ENCODE measurements at regions not wholly inside any gene's neighbourhood (a gene's known extent, or its start where the extent isn't known, plus 50 kb on each side); places are given as distances from the start of the nearest gene placed in this dataset.

DNA sequence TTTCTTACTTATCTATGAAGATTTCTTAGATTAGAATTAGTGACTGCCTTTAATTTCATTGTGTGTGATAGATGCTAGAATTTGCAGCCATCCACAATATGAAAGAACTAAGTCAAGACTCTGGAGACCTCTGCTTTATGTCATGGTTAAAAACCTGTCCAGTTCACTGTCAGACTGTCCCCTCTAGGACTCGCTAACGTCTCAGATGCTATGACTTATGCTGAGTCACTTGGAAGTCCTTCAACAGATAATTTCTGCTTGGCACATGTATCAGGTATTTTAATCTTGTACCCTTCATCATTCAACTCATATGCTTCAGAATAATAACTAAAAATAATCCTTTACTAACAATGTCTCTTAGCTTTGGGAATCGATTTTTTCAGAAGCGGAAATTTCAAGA lies 230.5 kb upstream of the DMAC1 start:
- in situ Hi-C loops (cut with HindIII; ENCODE audit: low pct_unique_long_range_greater_than_20kb, low sequenced_read_pairs), result no loop called here
- DNase-seq (ENCODE audit: low read depth), result peak; percentile 11

GRCh38 chr9:8027351-8027750 lies 227.8 kb upstream of the DMAC1 start:
- in situ Hi-C loops (cut with HindIII; ENCODE audit: low pct_unique_long_range_greater_than_20kb, low sequenced_read_pairs), result no loop called here
- no peak for DNase-seq (ENCODE audit: low read depth)

GRCh38 chr9:8025551-8025950 lies 226.0 kb upstream of the DMAC1 start:
- in situ Hi-C loops (cut with HindIII; ENCODE audit: low pct_unique_long_range_greater_than_20kb, low sequenced_read_pairs), result no loop called here
- DNase-seq (ENCODE audit: low read depth), result peak; percentile 5

- in situ Hi-C loops (cut with HindIII; ENCODE audit: low pct_unique_long_range_greater_than_20kb, low sequenced_read_pairs), result no loop called here
- no peak for DNase-seq (ENCODE audit: low read depth)
Measured at GRCh38 chr9:8020186-8020585, 220.6 kb upstream of the DMAC1 start.

DNA sequence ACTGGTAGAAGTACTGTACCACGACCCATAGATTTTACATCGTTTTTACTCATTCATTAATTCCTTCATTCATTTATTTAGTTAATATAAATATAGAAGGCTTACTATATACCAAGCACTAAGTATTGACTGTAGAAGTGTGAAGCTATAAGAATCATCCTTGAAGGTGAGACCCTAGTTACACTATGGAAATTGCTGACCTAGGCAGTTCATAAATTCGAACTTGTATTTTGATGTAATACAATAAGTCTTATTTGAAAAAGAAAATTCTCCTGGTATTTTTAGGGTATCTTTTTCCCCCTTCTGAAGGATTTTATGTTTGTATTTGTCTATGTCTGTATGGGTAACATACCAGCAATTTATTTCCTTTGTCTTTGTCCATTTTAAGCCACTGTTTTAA lies 220.1 kb upstream of the DMAC1 start:
- in situ Hi-C loops (cut with HindIII; ENCODE audit: low pct_unique_long_range_greater_than_20kb, low sequenced_read_pairs), result no loop called here
- no peak for DNase-seq (ENCODE audit: low read depth)

GRCh38 chr9:8014997-8015682 lies 215.6 kb upstream of the DMAC1 start:
- DNase-seq (ENCODE audit: low read depth), result no peak
- in situ Hi-C loops (cut with HindIII; ENCODE audit: low pct_unique_long_range_greater_than_20kb, low sequenced_read_pairs), result no loop called here

DNA sequence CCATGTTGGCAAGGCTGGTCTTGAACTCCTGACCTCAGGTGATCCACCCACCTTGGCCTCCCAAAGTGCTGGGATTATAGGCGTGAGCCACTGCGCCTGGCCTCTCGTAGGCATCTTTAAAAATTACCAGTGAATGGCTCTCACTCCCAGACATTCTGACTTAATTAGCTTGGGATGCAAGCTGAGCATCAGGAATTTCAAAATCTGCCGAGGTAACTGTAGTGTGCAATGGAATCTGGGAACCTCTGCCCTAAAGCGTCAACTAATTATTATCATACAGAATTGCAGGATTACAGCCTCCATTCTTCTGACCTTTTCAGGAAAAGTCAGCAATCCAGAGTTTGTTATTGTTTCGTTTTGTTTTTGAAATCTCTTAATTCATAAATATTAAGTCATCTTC lies 213.4 kb upstream of the DMAC1 start:
- in situ Hi-C loops (cut with HindIII; ENCODE audit: low pct_unique_long_range_greater_than_20kb, low sequenced_read_pairs), result no loop called here
- DNase-seq (ENCODE audit: low read depth), result peak; percentile 78

GRCh38 chr9:8011974-8012373 lies 212.4 kb upstream of the DMAC1 start:
- DNase-seq (ENCODE audit: low read depth), result peak; percentile 37
- in situ Hi-C loops (cut with HindIII; ENCODE audit: low pct_unique_long_range_greater_than_20kb, low sequenced_read_pairs), result no loop called here

GRCh38 chr9:7996558-7996957 lies 197.0 kb upstream of the DMAC1 start:
- DNase-seq (ENCODE audit: low read depth), result no peak

GRCh38 chr9:7988644-7989280 lies 189.2 kb upstream of the DMAC1 start:
- in situ Hi-C loops (cut with HindIII; ENCODE audit: low pct_unique_long_range_greater_than_20kb, low sequenced_read_pairs), result no loop called here
- DNase-seq (ENCODE audit: low read depth), result no peak

More at GRCh38 chr9:7996558-7996957, 197.0 kb upstream of the DMAC1 start:
- in situ Hi-C loops (cut with HindIII; ENCODE audit: low pct_unique_long_range_greater_than_20kb, low sequenced_read_pairs), result no loop called here

- in situ Hi-C loops (cut with HindIII; ENCODE audit: low pct_unique_long_range_greater_than_20kb, low sequenced_read_pairs), result no loop called here
- DNase-seq (ENCODE audit: low read depth), result no peak
Measured at GRCh38 chr9:7984692-7985091, 185.1 kb upstream of the DMAC1 start.

DNA sequence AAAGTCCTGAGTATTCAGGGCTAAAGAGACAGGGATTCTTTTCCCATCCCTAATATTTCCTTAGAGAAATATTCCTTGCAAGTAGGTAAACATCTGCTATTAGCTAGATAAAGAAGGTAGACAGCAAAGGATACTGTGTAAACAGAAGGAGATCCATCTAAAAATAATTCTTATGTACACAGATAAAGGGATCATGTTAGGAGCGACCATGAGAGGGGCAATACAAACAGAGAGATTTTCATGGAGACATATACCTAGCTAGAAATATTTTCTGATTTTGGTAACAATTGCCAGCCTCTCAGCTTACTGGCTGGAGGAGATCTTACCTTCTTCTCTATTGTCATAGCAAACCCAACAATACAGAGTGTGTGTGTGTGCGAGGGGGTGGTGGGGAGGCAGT lies 184.6 kb upstream of the DMAC1 start:
- in situ Hi-C loops (cut with HindIII; ENCODE audit: low pct_unique_long_range_greater_than_20kb, low sequenced_read_pairs), result no loop called here
- DNase-seq (ENCODE audit: low read depth), result no peak

- in situ Hi-C loops (cut with HindIII; ENCODE audit: low pct_unique_long_range_greater_than_20kb, low sequenced_read_pairs), result no loop called here
- DNase-seq (ENCODE audit: low read depth), result no peak
Measured at GRCh38 chr9:7983490-7983889, 183.9 kb upstream of the DMAC1 start.

DNA sequence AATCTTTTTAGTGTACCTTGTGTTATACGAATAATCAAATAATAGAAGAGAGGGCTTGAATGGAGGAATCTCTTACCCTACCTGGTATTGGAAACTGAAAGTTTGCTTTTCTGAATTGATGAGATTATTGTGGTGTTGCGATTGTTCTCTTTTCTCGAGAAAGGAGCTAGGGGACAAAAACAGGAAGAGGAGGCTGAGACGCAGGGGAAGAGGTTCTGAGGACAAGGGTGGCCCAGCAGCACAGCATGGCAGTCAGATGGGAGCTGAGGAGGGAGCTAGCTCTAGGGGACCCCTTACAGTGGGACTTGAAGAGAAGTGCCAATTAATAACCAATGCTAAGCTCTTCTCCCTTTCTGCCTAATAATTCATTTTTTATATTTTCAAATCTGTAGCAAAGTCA lies 183.3 kb upstream of the DMAC1 start:
- in situ Hi-C loops (cut with HindIII; ENCODE audit: low pct_unique_long_range_greater_than_20kb, low sequenced_read_pairs), result no loop called here
- DNase-seq (ENCODE audit: low read depth), result no peak

DNA sequence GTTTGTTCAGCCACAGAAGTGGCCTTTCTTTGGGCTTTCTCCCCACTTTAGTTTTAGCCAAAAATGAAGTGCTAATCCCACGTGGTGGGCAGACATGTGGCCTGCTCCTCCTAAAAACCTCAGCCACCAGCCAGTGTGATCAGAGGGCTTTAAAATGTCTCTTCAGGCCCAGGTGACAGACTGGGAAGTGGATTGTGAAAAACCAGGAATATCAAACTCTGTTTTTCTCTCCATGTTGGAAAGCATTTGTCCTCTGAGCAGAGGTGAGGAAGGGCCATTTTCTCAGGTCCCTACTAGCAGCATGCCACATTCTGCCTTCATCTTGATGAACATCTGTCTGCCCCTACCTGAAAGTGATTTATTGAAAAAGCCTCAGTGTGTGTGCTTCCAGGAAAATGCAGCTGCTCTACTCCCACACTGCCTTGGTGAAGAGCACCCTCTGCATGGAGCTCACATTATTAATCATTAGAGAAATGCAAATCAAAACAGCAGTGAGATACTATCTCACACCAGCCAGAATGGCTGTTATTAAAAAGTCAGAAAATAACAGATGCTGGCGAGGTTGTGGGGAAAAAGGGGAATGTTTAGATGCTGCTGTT lies 181.2 kb upstream of the DMAC1 start:
- no peak for DNase-seq (ENCODE audit: low read depth)
- in situ Hi-C loops (cut with HindIII; ENCODE audit: low pct_unique_long_range_greater_than_20kb, low sequenced_read_pairs), result no loop called here

DNA sequence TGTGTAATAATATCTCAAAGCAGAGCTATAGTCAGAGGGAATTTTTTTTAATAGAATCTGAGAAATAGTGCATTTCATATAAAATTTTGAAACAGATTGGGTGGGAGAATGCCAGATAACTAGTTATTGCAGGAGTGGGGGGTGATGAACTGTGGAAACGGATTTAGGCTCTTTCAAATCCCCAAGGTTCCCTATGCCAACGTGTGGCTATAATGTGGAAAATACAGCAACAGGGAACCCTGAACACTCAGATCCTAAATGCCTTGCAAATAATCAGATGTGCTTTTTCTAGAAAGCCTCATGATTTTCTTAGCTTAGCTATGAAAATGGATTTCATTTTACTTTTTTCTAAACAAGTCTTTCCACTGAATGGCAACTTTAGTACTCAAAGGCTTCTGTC lies 180.5 kb upstream of the DMAC1 start:
- no peak for DNase-seq (ENCODE audit: low read depth)
- in situ Hi-C loops (cut with HindIII; ENCODE audit: low pct_unique_long_range_greater_than_20kb, low sequenced_read_pairs), result no loop called here

GRCh38 chr9:7979611-7980010 lies 180.0 kb upstream of the DMAC1 start:
- in situ Hi-C loops (cut with HindIII; ENCODE audit: low pct_unique_long_range_greater_than_20kb, low sequenced_read_pairs), result no loop called here
- DNase-seq (ENCODE audit: low read depth), result no peak

DNA sequence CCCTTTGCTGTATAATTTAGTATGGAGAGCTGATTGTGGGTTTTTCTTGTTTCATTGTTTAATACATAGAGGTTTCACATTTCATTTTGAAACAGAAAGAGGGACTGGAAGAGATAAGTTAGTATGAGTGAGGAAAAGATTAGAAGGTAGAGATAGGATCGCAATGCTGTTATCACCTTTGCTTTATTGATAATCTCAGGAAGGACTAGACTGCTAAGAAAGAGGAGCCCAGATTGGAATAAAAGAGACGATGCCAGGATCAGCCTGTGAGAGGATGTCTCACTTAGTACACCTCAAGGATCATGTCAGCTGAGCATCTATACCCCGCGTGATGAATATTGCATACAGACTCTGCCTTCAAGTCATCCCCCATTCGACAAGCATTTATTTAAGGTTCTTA lies 178.0 kb upstream of the DMAC1 start:
- DNase-seq (ENCODE audit: low read depth), result no peak
- in situ Hi-C loops (cut with HindIII; ENCODE audit: low pct_unique_long_range_greater_than_20kb, low sequenced_read_pairs), result no loop called here

DNA sequence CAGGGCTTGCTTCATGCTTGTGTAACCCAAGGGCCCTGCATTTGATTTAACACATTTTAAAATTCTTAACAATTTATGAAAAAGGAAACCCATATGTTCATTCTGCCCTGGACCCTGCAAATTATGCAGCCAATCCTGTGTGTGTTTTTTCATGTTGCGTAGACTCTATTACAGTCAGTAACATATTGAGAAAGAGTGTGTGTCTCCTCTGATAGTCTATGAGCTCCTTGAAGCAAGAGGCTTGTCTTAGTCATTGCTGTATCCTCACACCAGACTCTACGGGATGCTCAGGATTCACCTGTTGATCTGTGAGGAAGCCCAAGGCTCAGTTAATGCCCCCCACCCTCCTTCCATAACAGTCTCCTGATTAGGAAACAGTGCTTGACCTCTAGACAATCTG lies 177.3 kb upstream of the DMAC1 start:
- in situ Hi-C loops (cut with HindIII; ENCODE audit: low pct_unique_long_range_greater_than_20kb, low sequenced_read_pairs), result no loop called here
- no peak for DNase-seq (ENCODE audit: low read depth)

All from Caki2 (cell line).